Nephron (organoid): ENCODE measurements at regions not wholly inside any gene's neighbourhood (a gene's known extent, or its start where the extent isn't known, plus 50 kb on each side); places are given as distances from the start of the nearest gene placed in this dataset.
A peak's percentile ranks its signal among the peaks of the same experiment; 100 is the strongest.

ENCODE experiments used
- H3K27ac Mint-ChIP-seq, 3 experiments: 2 replicates each; pipeline ENCODE4 v1.8.0; 2020; ENCODE audit warnings: mixed read lengths in 3 of 3, mild to moderate bottlenecking in 2 of 3, moderate library complexity in 1 of 3
- H3K27me3 Mint-ChIP-seq: 2 replicates; pipeline ENCODE4 v1.8.0; 2021; ENCODE audit warnings: low read depth, mild to moderate bottlenecking, moderate library complexity, mixed read lengths
- H3K36me3 Mint-ChIP-seq: 2 replicates; pipeline ENCODE4 v1.8.0; 2020; ENCODE audit warnings: low read depth, mixed read lengths
- H3K4me1 Mint-ChIP-seq: 2 replicates; pipeline ENCODE4 v1.8.0; 2020; ENCODE audit warnings: mixed read lengths
- H3K4me3 Mint-ChIP-seq, 3 experiments: 2 replicates each; pipeline ENCODE4 v1.8.0; 2020; ENCODE audit warnings: mild to moderate bottlenecking in 3 of 3, mixed read lengths in 3 of 3, moderate library complexity in 2 of 3
- H3K9me3 Mint-ChIP-seq: 2 replicates; pipeline ENCODE4 v1.8.0; 2020; ENCODE audit warnings: mixed read lengths
- TF ChIP-seq, protein P1 (sequence below), 3 experiments: fragments of 200-600 bp; sonication (generic); IDR thresholded peaks; one replicate each; pipeline ENCODE4 v1.5.0; 2021; ENCODE audit warnings: antibody characterized with exemption in 3 of 3; ENCODE audit not compliant: unreplicated experiment in 3 of 3

DNA sequence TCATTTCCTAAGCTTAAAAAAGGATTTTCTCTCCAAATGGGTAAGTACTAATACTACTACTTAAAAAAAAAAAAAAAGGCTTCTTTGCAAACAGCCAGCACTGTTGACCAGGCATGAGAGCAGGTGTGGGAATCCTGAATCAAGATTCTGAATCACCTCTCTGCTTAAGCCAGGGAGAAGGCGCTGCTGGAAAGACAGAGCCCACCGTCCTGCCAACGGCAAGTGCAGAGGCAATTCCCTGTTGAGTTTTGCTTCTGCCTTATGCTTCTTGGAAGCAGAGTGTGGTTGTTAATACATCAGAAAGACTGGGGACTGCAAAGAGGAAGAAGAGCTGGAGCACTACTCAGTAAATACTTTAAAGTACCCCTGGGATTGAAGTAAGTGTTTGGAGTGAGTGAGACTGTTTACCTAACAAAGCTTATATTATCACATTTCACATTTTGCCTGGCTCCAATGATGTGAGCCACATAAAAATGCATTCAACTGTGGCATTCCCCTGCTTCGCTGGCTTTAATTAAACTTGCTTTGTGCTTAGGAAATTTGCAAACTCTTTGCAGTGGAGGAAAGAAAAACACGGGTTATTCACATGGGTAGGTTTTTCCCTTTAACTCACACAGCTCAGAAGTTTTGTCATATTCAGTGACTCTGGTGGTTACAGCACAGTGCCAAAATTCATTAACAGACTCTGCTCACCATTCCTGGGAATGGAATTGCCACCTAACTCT lies 86.0 kb upstream of the KIF2B start:
- Mint-ChIP-seq H3K36me3 (no peaks in the 10 kb centered on the region), H3K9me3 (peaks cover 2% of the 10 kb centered on the region), H3K27ac (peak overlapping the region; percentile 83 to 91 (median 90)), H3K4me1 (peaks cover 5% of the 10 kb centered on the region), H3K4me3 (peak overlapping the region in 1 of 3 experiments; percentile 5), H3K27me3 (no peaks in the 10 kb centered on the region)
- TF ChIP-seq, protein P1, sequence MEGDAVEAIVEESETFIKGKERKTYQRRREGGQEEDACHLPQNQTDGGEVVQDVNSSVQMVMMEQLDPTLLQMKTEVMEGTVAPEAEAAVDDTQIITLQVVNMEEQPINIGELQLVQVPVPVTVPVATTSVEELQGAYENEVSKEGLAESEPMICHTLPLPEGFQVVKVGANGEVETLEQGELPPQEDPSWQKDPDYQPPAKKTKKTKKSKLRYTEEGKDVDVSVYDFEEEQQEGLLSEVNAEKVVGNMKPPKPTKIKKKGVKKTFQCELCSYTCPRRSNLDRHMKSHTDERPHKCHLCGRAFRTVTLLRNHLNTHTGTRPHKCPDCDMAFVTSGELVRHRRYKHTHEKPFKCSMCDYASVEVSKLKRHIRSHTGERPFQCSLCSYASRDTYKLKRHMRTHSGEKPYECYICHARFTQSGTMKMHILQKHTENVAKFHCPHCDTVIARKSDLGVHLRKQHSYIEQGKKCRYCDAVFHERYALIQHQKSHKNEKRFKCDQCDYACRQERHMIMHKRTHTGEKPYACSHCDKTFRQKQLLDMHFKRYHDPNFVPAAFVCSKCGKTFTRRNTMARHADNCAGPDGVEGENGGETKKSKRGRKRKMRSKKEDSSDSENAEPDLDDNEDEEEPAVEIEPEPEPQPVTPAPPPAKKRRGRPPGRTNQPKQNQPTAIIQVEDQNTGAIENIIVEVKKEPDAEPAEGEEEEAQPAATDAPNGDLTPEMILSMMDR (IDR thresholded peaks at IDR 0.05; ENCODE audit: unreplicated experiment in 3 of 3) = no peak

DNA sequence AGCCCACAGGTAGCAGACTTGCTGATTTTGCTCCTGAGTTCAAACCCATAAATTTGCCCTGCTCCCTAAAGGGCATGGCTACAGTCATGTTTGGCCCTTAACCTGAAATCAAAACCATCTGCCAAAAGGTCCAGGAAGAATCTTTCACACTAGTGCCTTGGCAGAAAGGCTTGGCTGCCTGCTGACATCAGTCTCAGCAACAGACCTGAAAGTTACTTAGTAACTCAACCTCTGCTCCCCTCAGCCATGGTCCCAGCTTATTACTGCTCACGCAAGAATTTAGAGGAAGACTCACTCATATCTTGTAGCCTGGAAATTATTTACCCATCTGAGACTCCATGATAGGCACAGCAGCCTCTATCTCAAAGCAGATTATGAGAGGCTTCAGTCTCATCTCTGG lies 98.0 kb upstream of the KIF2B start:
- TF ChIP-seq, protein P1 (IDR thresholded peaks at IDR 0.05; ENCODE audit: unreplicated experiment in 3 of 3) = no peak
- Mint-ChIP-seq H3K4me1 (no peaks in the 10 kb centered on the region), H3K27ac (peak overlapping the region in 2 of 3 experiments; percentile 48 to 66), H3K4me3 (no peak overlapping the region), H3K27me3 (no peaks in the 10 kb centered on the region), H3K9me3 (peaks cover 17% of the 10 kb centered on the region), H3K36me3 (peaks cover 6% of the 10 kb centered on the region)

DNA sequence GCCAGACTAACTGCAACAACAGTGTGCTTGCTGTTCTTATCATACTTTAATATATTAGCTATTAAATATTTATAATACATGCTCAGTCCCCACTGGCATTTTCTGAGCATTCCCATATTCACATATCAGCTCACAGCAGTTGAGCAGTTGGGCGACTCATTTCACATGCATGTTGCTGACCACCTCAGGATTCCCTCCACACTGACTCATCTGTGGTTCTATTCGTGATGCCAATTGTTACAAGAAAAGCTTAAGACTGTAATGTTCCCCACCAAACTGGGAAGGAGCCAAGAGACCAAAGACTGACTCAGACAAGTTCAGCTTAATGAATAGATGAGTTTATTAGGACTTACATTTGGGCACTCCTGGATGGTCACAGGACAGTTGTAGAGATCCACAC lies 100.3 kb upstream of the KIF2B start:
- Mint-ChIP-seq H3K36me3 (peaks cover 2% of the 10 kb centered on the region), H3K4me3 (no peak overlapping the region), H3K4me1 (no peaks in the 10 kb centered on the region), H3K9me3 (peaks cover 12% of the 10 kb centered on the region), H3K27ac (peak overlapping the region in 2 of 3 experiments; percentile 49 to 65), H3K27me3 (no peaks in the 10 kb centered on the region)
- TF ChIP-seq, protein P1 (IDR thresholded peaks at IDR 0.05; ENCODE audit: unreplicated experiment in 3 of 3) = no peak

DNA sequence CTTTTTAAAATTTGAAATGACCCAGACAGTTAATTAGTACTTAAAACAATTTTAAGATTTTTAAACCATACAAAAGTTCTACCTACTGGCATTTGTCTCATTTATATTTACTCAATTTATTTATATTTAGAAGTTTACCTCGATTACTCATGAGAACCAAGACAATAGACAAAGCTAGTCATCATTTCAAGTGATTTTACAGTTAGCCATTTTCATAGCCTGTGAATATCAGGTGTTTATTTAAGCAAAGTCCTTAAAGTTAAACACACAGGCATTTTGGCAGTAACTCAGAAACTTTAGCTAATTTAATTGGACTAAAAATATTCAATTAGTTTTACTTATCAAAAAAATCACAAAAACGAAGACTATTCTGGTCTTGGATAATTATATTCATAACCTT lies 101.6 kb upstream of the KIF2B start:
- TF ChIP-seq, protein P1 (IDR thresholded peaks at IDR 0.05; ENCODE audit: unreplicated experiment in 3 of 3) = no peak
- Mint-ChIP-seq H3K4me1 (no peaks in the 10 kb centered on the region), H3K9me3 (peaks cover 8% of the 10 kb centered on the region), H3K4me3 (no peak overlapping the region), H3K27me3 (no peaks in the 10 kb centered on the region), H3K36me3 (no peaks in the 10 kb centered on the region), H3K27ac (no peak overlapping the region)

DNA sequence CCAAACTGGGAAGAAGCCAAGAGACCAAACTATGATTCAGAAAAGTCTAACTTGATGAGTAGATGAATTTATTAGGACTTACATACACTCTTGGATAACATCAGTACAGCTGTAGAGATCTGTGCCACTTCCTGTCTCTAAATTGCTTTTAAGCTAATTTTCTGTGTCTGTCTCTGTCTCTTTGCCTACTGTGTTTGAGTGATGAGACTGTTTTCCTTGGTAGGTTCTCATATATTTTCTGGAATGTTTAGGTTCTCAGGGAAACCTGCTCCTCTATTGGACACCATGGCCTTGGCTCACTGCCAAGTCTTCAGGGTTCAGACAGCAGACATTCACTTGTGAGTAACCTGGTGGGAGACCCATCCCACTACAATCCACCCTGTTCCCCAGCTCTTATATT lies 103.5 kb upstream of the KIF2B start:
- Mint-ChIP-seq H3K27ac (peak overlapping the region in 1 of 3 experiments; percentile 30), H3K27me3 (no peaks in the 10 kb centered on the region)
- TF ChIP-seq, protein P1 (IDR thresholded peaks at IDR 0.05; ENCODE audit: unreplicated experiment in 3 of 3) = no peak

DNA sequence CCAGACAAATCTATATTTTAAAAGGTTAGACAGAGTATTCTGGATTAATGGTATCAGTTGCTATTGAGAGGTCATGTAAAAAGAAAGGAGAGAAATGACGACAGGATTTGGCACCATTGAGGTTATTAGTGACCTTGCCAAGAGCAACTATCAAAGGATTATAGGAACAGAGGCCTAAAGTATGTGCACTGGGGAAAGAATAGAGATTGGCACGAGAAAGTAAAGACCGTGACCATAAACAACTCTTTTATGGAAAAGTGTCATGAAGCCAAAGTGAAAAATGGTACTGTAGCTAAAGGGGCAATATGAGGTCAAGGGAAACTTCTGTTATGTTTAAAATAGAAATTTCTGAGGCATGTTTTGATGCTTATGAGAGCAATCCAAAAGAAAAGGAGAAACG lies 115.2 kb upstream of the KIF2B start:
- Mint-ChIP-seq H3K4me3 (no peak overlapping the region), H3K4me1 (peaks cover 6% of the 10 kb centered on the region), H3K9me3 (peaks cover 14% of the 10 kb centered on the region), H3K27ac (peak overlapping the region; percentile 13 to 30 (median 26)), H3K36me3 (no peaks in the 10 kb centered on the region), H3K27me3 (no peaks in the 10 kb centered on the region)
- TF ChIP-seq, protein P1 (IDR thresholded peaks at IDR 0.05; ENCODE audit: unreplicated experiment in 3 of 3) = no peak

More for the DNA sequence above, 103.5 kb upstream of the KIF2B start:
- no peaks in the 10 kb centered on the region for H3K36me3 Mint-ChIP-seq
- H3K9me3 Mint-ChIP-seq = peaks cover 4% of the 10 kb centered on the region
- no peak overlapping the region for H3K4me3 Mint-ChIP-seq
- H3K4me1 Mint-ChIP-seq = no peaks in the 10 kb centered on the region
